ENCODE measurements at regions not wholly inside any gene's neighbourhood (a gene's known extent, or its start where the extent isn't known, plus 50 kb on each side); places are given as distances from the start of the nearest gene placed in this dataset.

DNA sequence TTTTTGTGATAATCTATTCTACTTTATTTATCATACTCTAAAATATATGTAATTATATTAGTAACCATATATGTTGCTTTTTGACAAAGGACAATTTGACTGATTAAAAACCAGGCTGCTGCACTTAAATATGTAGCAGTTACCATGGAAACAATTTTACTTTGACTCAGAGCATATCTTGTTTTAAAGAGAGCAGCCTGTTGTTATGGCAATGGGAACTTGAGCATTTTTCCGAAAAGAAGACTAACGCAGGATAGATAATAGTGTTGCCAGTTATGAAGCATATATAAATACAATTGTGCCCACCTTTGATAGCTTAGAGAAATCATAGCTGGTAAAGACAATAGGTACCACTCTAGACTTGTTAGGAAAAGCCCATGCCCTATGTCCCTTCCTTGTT lies 283.0 kb downstream of the GASK1B start:
- H3K9me3 ChIP-seq = no peaks in the 10 kb centered on the region
- H3K4me3 ChIP-seq = no peak overlapping the region
- no peaks in the 10 kb centered on the region for H3K4me1 ChIP-seq
- H3K27ac ChIP-seq = no peak overlapping the region
- TF ChIP-seq Cebpa-rat (IDR thresholded peaks at IDR 0.05) = no peak
- no peak overlapping the region for H3K9ac ChIP-seq
- no peak overlapping the region for H3K4me2 ChIP-seq
- H4K20me1 ChIP-seq = no peaks in the 10 kb centered on the region
- no peaks in the 10 kb centered on the region for H3K36me3 ChIP-seq
- H3K27me3 ChIP-seq = no peaks in the 10 kb centered on the region

DNA sequence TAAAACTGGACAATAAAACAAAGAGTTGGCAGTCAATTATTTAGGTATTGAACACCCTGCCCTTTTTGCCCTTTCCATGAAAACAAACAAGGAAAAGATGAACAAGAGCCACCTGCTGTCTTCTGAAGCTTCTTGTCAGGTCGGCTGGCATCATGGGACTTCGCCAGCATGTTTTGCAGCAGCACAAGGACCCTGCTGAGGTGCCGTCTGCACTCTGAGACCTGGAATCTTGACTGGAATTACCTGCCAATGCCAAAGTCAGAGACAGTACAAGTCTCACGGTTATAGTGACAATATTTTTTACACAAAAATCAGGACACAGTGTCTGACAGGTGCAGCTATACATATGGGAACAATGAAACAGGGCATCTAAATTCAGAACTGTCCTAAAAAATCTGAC lies 284.5 kb downstream of the GASK1B start:
- no peaks in the 10 kb centered on the region for H3K27me3 ChIP-seq
- H3K9ac ChIP-seq = no peak overlapping the region
- H4K20me1 ChIP-seq = no peaks in the 10 kb centered on the region
- no peak overlapping the region for H3K27ac ChIP-seq
- H3K4me2 ChIP-seq = no peak overlapping the region
- H3K9me3 ChIP-seq = no peaks in the 10 kb centered on the region
- no peaks in the 10 kb centered on the region for H3K36me3 ChIP-seq
- H3K4me1 ChIP-seq = no peaks in the 10 kb centered on the region
- no peak overlapping the region for H3K4me3 ChIP-seq
- no peak for TF ChIP-seq Cebpa-rat (IDR thresholded peaks at IDR 0.05)

DNA sequence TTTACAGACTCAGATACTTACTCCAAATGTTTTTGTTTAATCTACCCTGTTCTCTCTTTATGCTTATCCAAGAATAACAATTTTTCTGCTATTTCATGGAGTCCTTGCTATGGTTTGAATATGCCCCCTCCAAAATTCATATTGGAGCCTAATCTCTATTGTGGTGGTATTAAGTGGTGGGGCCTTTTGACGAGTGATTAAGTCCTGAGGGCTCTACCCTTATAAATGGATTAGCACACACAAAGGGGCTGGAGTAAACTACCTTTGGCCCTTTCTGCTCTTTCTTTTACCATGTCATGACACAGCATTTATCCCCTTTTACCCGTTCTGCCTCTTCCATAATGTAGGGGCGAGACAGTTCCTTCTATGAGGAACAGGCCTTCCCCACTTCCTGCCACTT lies 285.5 kb downstream of the GASK1B start:
- Histone ChIP-seq H3K36me3 (no peaks in the 10 kb centered on the region), H3K27me3 (no peaks in the 10 kb centered on the region), H3K9ac (no peak overlapping the region), H3K4me1 (no peaks in the 10 kb centered on the region), H3K4me3 (no peak overlapping the region), H4K20me1 (no peaks in the 10 kb centered on the region), H3K27ac (no peak overlapping the region), H3K4me2 (no peak overlapping the region), H3K9me3 (no peaks in the 10 kb centered on the region)
- TF ChIP-seq Cebpa-rat (IDR thresholded peaks at IDR 0.05) = no peak

DNA sequence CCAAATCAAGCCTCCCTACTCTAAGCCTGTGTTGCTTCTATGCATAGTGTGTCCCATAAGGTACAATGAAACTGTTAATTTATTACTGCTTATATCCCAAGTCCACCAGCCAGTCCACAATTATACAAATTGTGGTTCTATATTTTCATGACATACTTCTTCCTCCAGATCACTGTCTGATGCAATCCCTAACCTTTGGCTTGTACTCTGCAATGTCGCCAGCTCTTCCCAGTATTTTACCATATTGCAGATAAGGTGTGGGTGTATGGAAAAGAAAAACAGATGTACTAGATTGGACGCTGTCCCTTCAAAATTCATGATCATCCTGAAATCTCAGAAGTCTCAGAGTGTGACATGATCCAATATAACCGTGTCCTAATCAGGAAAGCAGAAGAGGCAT lies 286.2 kb downstream of the GASK1B start:
- no peak overlapping the region for H3K4me2 ChIP-seq
- no peaks in the 10 kb centered on the region for H3K36me3 ChIP-seq
- no peaks in the 10 kb centered on the region for H3K27me3 ChIP-seq
- no peaks in the 10 kb centered on the region for H3K9me3 ChIP-seq
- no peaks in the 10 kb centered on the region for H3K4me1 ChIP-seq
- H3K4me3 ChIP-seq = no peak overlapping the region
- H4K20me1 ChIP-seq = no peaks in the 10 kb centered on the region
- no peak for TF ChIP-seq Cebpa-rat (IDR thresholded peaks at IDR 0.05)
- H3K9ac ChIP-seq = no peak overlapping the region
- H3K27ac ChIP-seq = no peak overlapping the region

DNA sequence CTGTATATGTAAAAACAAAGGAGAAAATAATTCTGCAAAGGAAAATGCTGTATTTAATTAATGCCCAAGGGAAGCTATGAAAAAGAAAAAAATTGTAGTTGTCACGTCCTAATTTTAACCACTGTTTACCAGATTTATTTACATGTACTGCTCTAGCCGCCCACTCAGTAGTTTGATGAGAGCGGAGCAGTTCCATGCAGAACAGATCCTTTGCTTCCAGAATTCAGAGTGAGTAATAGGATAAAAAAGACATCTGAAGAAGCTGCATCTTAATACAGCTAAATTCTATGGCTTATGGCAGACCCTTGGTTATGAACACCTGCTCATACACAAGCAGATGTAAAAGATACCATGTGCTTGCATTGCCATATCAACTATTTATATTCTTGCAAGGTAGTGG lies 287.0 kb downstream of the GASK1B start:
- Histone ChIP-seq H3K9ac (no peak overlapping the region), H3K4me3 (no peak overlapping the region), H4K20me1 (no peaks in the 10 kb centered on the region), H3K4me2 (no peak overlapping the region), H3K36me3 (no peaks in the 10 kb centered on the region), H3K27me3 (no peaks in the 10 kb centered on the region), H3K4me1 (no peaks in the 10 kb centered on the region), H3K9me3 (no peaks in the 10 kb centered on the region), H3K27ac (no peak overlapping the region)
- no peak for TF ChIP-seq Cebpa-rat (IDR thresholded peaks at IDR 0.05)

DNA sequence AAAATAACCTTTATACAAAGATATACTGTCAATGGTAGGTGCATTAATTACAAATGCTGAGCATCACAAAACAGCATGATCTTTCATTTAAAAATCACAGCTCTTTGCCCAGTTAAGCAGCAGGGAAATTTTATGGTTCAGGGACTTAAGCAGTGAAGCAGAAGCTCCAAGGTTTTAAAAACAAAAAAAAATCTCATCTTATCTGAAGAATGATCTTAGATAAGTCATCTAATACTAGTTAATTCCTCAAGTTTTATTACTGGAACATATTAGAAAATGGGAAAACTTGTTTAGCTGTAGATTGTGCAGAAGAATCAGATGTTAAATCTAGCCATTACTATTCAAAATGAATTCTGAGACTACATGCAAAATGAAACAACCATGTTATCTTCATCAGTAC lies 289.9 kb downstream of the GASK1B start:
- H3K4me2 ChIP-seq = no peak overlapping the region
- no peaks in the 10 kb centered on the region for H3K9me3 ChIP-seq
- no peaks in the 10 kb centered on the region for H3K4me1 ChIP-seq
- H3K27ac ChIP-seq = no peak overlapping the region
- no peaks in the 10 kb centered on the region for H3K27me3 ChIP-seq
- H3K9ac ChIP-seq = no peak overlapping the region
- H3K4me3 ChIP-seq = no peak overlapping the region
- H4K20me1 ChIP-seq = no peaks in the 10 kb centered on the region
- no peak for TF ChIP-seq Cebpa-rat (IDR thresholded peaks at IDR 0.05)
- H3K36me3 ChIP-seq = no peaks in the 10 kb centered on the region

DNA sequence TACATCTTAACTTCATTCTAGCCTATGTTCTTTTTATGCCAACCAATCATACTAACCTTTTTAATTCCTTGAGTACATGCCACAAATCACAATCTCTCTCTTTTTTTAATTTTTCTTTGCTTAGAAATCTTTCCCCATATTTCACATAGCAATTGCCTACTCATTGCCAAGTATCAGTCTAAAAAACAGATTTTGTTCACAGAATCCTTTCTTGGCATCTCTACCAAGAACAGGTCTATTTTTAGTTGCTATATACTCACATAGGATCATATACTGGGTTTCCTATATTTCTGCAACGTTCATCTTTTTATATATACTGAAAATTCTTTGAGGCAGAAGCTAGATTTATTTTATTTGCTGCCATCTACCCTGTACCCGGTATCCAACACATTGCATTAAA lies 292.1 kb downstream of the GASK1B start:
- Histone ChIP-seq H3K4me3 (no peak overlapping the region), H3K27me3 (no peaks in the 10 kb centered on the region), H3K36me3 (no peaks in the 10 kb centered on the region), H3K9ac (no peak overlapping the region), H3K9me3 (no peaks in the 10 kb centered on the region), H3K27ac (no peak overlapping the region), H4K20me1 (no peaks in the 10 kb centered on the region), H3K4me2 (no peak overlapping the region), H3K4me1 (no peaks in the 10 kb centered on the region)
- no peak for TF ChIP-seq Cebpa-rat (IDR thresholded peaks at IDR 0.05)

DNA sequence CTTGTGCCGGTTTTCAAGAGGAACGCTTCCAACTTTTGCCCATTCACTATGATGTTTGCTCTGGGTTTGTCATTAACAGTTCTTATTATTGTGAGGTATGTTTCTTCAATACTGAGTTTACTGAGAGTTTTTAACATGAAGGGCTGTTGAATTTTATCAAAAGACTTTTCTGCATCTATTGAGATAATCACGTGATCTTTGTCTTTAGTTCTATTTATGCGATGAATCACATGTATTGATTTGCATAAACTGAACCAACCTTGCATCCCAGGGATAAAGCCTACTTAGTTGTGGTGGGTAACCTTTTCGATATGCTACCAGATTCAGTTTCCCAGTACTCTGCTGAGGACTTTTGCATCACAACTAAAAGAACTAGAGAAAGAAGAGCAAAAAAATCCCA lies 318.0 kb downstream of the GASK1B start:
- H3K9ac ChIP-seq = no peak overlapping the region
- H3K4me1 ChIP-seq = no peaks in the 10 kb centered on the region
- no peaks in the 10 kb centered on the region for H3K9me3 ChIP-seq
- no peak for TF ChIP-seq Cebpa-rat (IDR thresholded peaks at IDR 0.05)
- H3K27ac ChIP-seq = no peak overlapping the region
- no peaks in the 10 kb centered on the region for H3K36me3 ChIP-seq
- H3K4me2 ChIP-seq = no peak overlapping the region
- H4K20me1 ChIP-seq = no peaks in the 10 kb centered on the region
- no peaks in the 10 kb centered on the region for H3K27me3 ChIP-seq
- no peak overlapping the region for H3K4me3 ChIP-seq

DNA sequence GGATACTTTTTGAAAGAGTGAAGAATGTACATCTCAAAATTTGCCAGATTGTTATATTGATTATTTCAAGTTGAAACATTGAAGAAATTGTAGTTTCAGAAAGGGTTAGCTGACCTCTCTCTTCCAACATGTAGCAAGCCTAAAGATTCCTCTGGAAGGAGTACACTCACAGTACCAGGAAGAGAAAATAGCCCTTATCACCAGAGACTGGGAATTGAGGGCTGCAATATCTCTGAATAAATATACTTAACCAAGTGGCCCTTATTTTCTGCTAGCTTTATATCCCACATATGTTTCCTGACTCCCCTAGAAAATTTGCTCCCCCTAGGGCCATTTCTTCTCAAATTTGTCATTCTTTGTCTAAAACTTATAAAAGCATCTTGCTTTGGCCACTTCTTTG lies 332.2 kb downstream of the GASK1B start:
- Histone ChIP-seq H3K9ac (no peak overlapping the region), H3K9me3 (no peaks in the 10 kb centered on the region), H3K4me1 (no peaks in the 10 kb centered on the region), H3K27me3 (no peaks in the 10 kb centered on the region), H3K4me2 (no peak overlapping the region), H3K36me3 (no peaks in the 10 kb centered on the region), H4K20me1 (no peaks in the 10 kb centered on the region), H3K4me3 (no peak overlapping the region), H3K27ac (no peak overlapping the region)
- no peak for TF ChIP-seq Cebpa-rat (IDR thresholded peaks at IDR 0.05)

DNA sequence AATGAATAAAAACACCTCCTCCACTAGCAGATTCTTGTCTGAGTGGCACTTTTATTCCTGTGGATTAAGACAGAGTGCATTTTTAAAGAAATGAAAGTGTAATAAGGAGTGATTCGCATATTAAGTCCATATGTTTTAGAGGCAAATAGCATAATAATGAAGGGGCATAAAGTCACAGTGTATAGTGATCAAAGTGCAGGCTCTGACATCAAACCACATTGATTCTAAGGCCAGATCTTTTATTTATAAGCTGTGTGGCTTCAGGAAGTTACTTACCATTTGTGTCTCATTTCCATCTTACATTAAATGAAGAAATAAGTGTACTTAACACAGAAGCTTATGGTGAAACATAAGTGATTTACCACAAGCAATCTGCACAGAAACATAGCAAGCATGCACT lies 332.8 kb downstream of the GASK1B start:
- no peak overlapping the region for H3K9ac ChIP-seq
- no peaks in the 10 kb centered on the region for H3K27me3 ChIP-seq
- no peaks in the 10 kb centered on the region for H4K20me1 ChIP-seq
- no peaks in the 10 kb centered on the region for H3K9me3 ChIP-seq
- no peak overlapping the region for H3K27ac ChIP-seq
- H3K4me3 ChIP-seq = no peak overlapping the region
- no peak for TF ChIP-seq Cebpa-rat (IDR thresholded peaks at IDR 0.05)
- no peaks in the 10 kb centered on the region for H3K36me3 ChIP-seq
- H3K4me1 ChIP-seq = no peaks in the 10 kb centered on the region
- no peak overlapping the region for H3K4me2 ChIP-seq

DNA sequence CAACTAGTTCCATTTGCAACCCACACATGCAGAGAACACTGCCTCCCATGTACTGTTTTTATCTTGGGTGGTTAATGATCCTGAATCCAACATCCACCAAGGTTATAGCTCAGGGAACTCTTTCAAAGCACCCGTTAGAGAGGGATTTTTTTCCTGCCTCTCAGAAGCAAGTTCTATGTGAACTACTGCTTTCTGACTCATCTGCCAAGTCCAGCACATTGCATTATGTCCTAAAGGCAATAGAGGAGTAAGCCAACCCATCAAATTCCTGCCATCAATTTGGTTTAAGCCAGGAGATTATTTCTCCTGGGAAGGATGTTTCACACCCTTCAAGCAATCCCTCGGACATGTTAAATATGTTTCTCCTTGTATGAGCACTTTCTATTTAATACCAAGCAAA lies 334.5 kb downstream of the GASK1B start:
- Histone ChIP-seq H3K9ac (no peak overlapping the region), H3K4me3 (no peak overlapping the region)

More for the DNA sequence above, 334.5 kb downstream of the GASK1B start:
- Histone ChIP-seq H3K27ac (no peak overlapping the region), H3K9me3 (no peaks in the 10 kb centered on the region), H3K36me3 (no peaks in the 10 kb centered on the region), H3K4me2 (no peak overlapping the region), H3K27me3 (no peaks in the 10 kb centered on the region), H3K4me1 (no peaks in the 10 kb centered on the region), H4K20me1 (no peaks in the 10 kb centered on the region)
- no peak for TF ChIP-seq Cebpa-rat (IDR thresholded peaks at IDR 0.05)
